Ishikawa (cell line): ENCODE measurements at regions not wholly inside any gene's neighbourhood (a gene's known extent, or its start where the extent isn't known, plus 50 kb on each side); places are given as distances from the start of the nearest gene placed in this dataset.

Experiments used
- CEBPB ChIP-seq: IDR thresholded peaks from 2 replicates; pipeline ENCODE4 v1.6.1; 2012
- CREB1 ChIP-seq: IDR thresholded peaks from 2 replicates; pipeline ENCODE4 v1.6.1; 2012; ENCODE audit warnings: low read depth
- EGR1 ChIP-seq: IDR thresholded peaks from 2 replicates; pipeline ENCODE4 v1.6.1; 2012
- EP300 ChIP-seq: IDR thresholded peaks from 2 replicates; pipeline ENCODE4 v1.6.1; 2012; ENCODE audit warnings: borderline replicate concordance
- FOXM1 ChIP-seq: IDR thresholded peaks from 2 replicates; pipeline ENCODE4 v1.6.1; 2012; ENCODE audit warnings: low read depth, borderline replicate concordance
- MAX ChIP-seq: IDR thresholded peaks from 2 replicates; pipeline ENCODE4 v1.6.1; 2012
- NFIC ChIP-seq: IDR thresholded peaks from 2 replicates; pipeline ENCODE4 v1.6.1; 2012
- RAD21 ChIP-seq: IDR thresholded peaks from 2 replicates; pipeline ENCODE4 v1.6.1; 2012; ENCODE audit warnings: low read depth
- REST ChIP-seq: IDR thresholded peaks from 2 replicates; pipeline ENCODE4 v1.6.1; 2012; ENCODE audit warnings: low read depth, mild to moderate bottlenecking
- TAF1 ChIP-seq: IDR thresholded peaks from 2 replicates; pipeline ENCODE4 v1.6.1; 2012; ENCODE audit warnings: low read depth, mild to moderate bottlenecking
- TCF12 ChIP-seq: IDR thresholded peaks from 2 replicates; pipeline ENCODE4 v1.6.1; 2012; ENCODE audit warnings: low read depth
- TEAD4 ChIP-seq: IDR thresholded peaks from 2 replicates; pipeline ENCODE4 v1.6.1; 2012
- USF1 ChIP-seq: IDR thresholded peaks from 2 replicates; pipeline ENCODE4 v1.6.1; 2012
- YY1 ChIP-seq: IDR thresholded peaks from 2 replicates; pipeline ENCODE4 v1.6.1; 2012; ENCODE audit warnings: low read depth
- ZBTB7A ChIP-seq: IDR thresholded peaks from 2 replicates; pipeline ENCODE4 v1.6.1; 2012; ENCODE audit warnings: low read depth

GRCh38 chr2:23093513-23093912 is 291.5 kb upstream of the KLHL29 start:
- no peak for TF ChIP-seq YY1
- no peak for TF ChIP-seq REST
- no peak for TF ChIP-seq TCF12
- TF ChIP-seq USF1, result no peak
- TF ChIP-seq CREB1, result no peak
- TF ChIP-seq RAD21, result no peak

- no peak for TF ChIP-seq TAF1
- TF ChIP-seq RAD21, result no peak
- no peak for TF ChIP-seq YY1
- TF ChIP-seq TCF12, result no peak
- no peak for TF ChIP-seq TEAD4
- no peak for TF ChIP-seq NFIC
- TF ChIP-seq FOXM1, result no peak
- TF ChIP-seq ZBTB7A, result no peak
- TF ChIP-seq MAX, result no peak
- no peak for TF ChIP-seq EGR1
These were observed 287.9 kb upstream of the KLHL29 start for GRCh38 chr2:23096906-23097602.

GRCh38 chr2:23100406-23100805 is 284.6 kb upstream of the KLHL29 start:
- TF ChIP-seq MAX (no peak), FOXM1 (no peak), REST (no peak), TEAD4 (no peak), CEBPB (no peak), USF1 (no peak), EGR1 (no peak)

- TF ChIP-seq CREB1 (no peak), EP300 (no peak), EGR1 (no peak), FOXM1 (no peak), USF1 (no peak)
These were observed 278.7 kb upstream of the KLHL29 start for GRCh38 chr2:23106242-23106785.

GRCh38 chr2:23107327-23107941 is 277.5 kb upstream of the KLHL29 start:
- TF ChIP-seq EGR1 (no peak), FOXM1 (no peak), CEBPB (no peak), CREB1 (no peak)

GRCh38 chr2:23111263-23111662 is 273.7 kb upstream of the KLHL29 start:
- TF ChIP-seq EP300, result no peak
- TF ChIP-seq REST, result no peak
- TF ChIP-seq YY1, result no peak
- TF ChIP-seq NFIC, result no peak
- TF ChIP-seq CREB1, result no peak
- TF ChIP-seq TCF12, result no peak
- TF ChIP-seq EGR1, result no peak
- no peak for TF ChIP-seq RAD21
- no peak for TF ChIP-seq ZBTB7A
- no peak for TF ChIP-seq CEBPB
- no peak for TF ChIP-seq TAF1
- TF ChIP-seq FOXM1, result no peak
- no peak for TF ChIP-seq TEAD4
- no peak for TF ChIP-seq MAX
- no peak for TF ChIP-seq USF1
